ENCODE measurements at regions not wholly inside any gene's neighbourhood (a gene's known extent, or its start where the extent isn't known, plus 50 kb on each side); places are given as distances from the start of the nearest gene placed in this dataset.
A peak's percentile ranks its signal among the peaks of the same experiment; 100 is the strongest.

GRCh38 chr21:16587681-16588375, 858.0 kb downstream of the USP25 start:
- no peak for DNase-seq (ENCODE audit: low spot score)

GRCh38 chr21:16588433-16588860, 858.7 kb downstream of the USP25 start:
- peak; percentile 25 for DNase-seq (ENCODE audit: low spot score)

- DNase-seq (ENCODE audit: low spot score) = no peak
Measured at GRCh38 chr21:16589006-16589898, 859.5 kb downstream of the USP25 start.

- no peak for DNase-seq (ENCODE audit: low spot score)
Measured at GRCh38 chr21:16590186-16590585, 860.4 kb downstream of the USP25 start.

GRCh38 chr21:16590641-16591292, 861.0 kb downstream of the USP25 start:
- no peak for DNase-seq (ENCODE audit: low spot score)

GRCh38 chr21:16592381-16592780, 862.6 kb downstream of the USP25 start:
- no peak for DNase-seq (ENCODE audit: low spot score)

- no peak for DNase-seq (ENCODE audit: low spot score)
Measured at GRCh38 chr21:16594191-16594590, 864.4 kb downstream of the USP25 start.

GRCh38 chr21:16596369-16596768, 866.6 kb downstream of the USP25 start:
- DNase-seq (ENCODE audit: low spot score) = no peak

- DNase-seq (ENCODE audit: low spot score) = no peak
Measured at GRCh38 chr21:16597753-16598152, 868.0 kb downstream of the USP25 start.

GRCh38 chr21:16605597-16605996, 875.8 kb downstream of the USP25 start:
- DNase-seq (ENCODE audit: low spot score) = no peak

GRCh38 chr21:16606271-16606670, 876.5 kb downstream of the USP25 start:
- no peak for DNase-seq (ENCODE audit: low spot score)

- DNase-seq (ENCODE audit: low spot score) = no peak
Measured at GRCh38 chr21:16608209-16608830, 878.5 kb downstream of the USP25 start.

GRCh38 chr21:16619281-16619680, 889.5 kb downstream of the USP25 start:
- no peak for DNase-seq (ENCODE audit: low spot score)

GRCh38 chr21:16620786-16621320, 891.1 kb downstream of the USP25 start:
- DNase-seq (ENCODE audit: low spot score) = no peak

GRCh38 chr21:16624479-16625118, 888.2 kb upstream of the CXADR start:
- DNase-seq (ENCODE audit: low spot score) = peak; percentile 72

- no peak for DNase-seq (ENCODE audit: low spot score)
Measured at GRCh38 chr21:16625491-16625890, 887.4 kb upstream of the CXADR start.

GRCh38 chr21:16633831-16634459, 878.9 kb upstream of the CXADR start:
- DNase-seq (ENCODE audit: low spot score) = no peak

- no peak for DNase-seq (ENCODE audit: low spot score)
Measured at GRCh38 chr21:16634515-16634914, 878.3 kb upstream of the CXADR start.

- no peak for DNase-seq (ENCODE audit: low spot score)
Measured at GRCh38 chr21:16640297-16641027, 872.4 kb upstream of the CXADR start.

GRCh38 chr21:16642353-16642752, 870.5 kb upstream of the CXADR start:
- no peak for DNase-seq (ENCODE audit: low spot score)

All from D341Med (cell line).